Neural cell (in vitro differentiated cells): ENCODE measurements at regions not wholly inside any gene's neighbourhood (a gene's known extent, or its start where the extent isn't known, plus 50 kb on each side); places are given as distances from the start of the nearest gene placed in this dataset.

Experiments
- H2AFZ ChIP-seq: fragments of 200-600, 300-800 bp; sonication (generic), shearing (Covaris generic); 2 replicates; pipeline ENCODE4 v1.6.0; 2014; ENCODE audit warnings: low read depth, mild to moderate bottlenecking, antibody characterized with exemption, low read length, moderate library complexity
- H3F3A ChIP-seq: fragments of 200-600 bp; shearing (Covaris generic); 2 replicates; pipeline ENCODE4 v1.6.1; 2016; ENCODE audit warnings: mild to moderate bottlenecking, moderate library complexity, mixed read lengths, antibody characterized with exemption, low read length; ENCODE audit not compliant: insufficient read depth, poor library complexity, severe bottlenecking
- H3K27ac ChIP-seq: fragments of 200-600, 300-800 bp; sonication (generic), shearing (Covaris generic); 2 replicates; pipeline ENCODE4 v1.5.1; 2014; ENCODE audit warnings: mild to moderate bottlenecking, low read length, moderate library complexity
- H3K27me3 ChIP-seq: fragments of 300-800, 200-600 bp; sonication (generic), shearing (Covaris generic); 2 replicates; pipeline ENCODE4 v1.6.0; 2014; ENCODE audit warnings: mild to moderate bottlenecking, low read depth, low read length, moderate library complexity; ENCODE audit not compliant: insufficient read depth
- H3K36me3 ChIP-seq: fragments of 300-800, 200-600 bp; sonication (generic), shearing (Covaris generic); 2 replicates; pipeline ENCODE4 v1.5.1; 2014; ENCODE audit warnings: mild to moderate bottlenecking, antibody characterized with exemption, low read length, moderate library complexity; ENCODE audit not compliant: insufficient read depth
- H3K4me2 ChIP-seq: fragments of 300-800, 200-600 bp; sonication (generic), shearing (Covaris generic); 2 replicates; pipeline ENCODE4 v1.6.0; 2014; ENCODE audit warnings: mild to moderate bottlenecking, low read length
- H3K4me3 ChIP-seq: fragments of 300-800, 200-600 bp; sonication (generic), shearing (Covaris generic); 2 replicates; pipeline ENCODE4 v1.5.1; 2014; ENCODE audit warnings: mild to moderate bottlenecking, low read length, moderate library complexity
- H3K79me2 ChIP-seq: fragments of 200-600 bp; shearing (Covaris generic); replicated peaks from 2 replicates; pipeline ENCODE4 v1.6.0; 2014; ENCODE audit warnings: mild to moderate bottlenecking, low read length, moderate library complexity; ENCODE audit not compliant: insufficient read depth
- H3K9ac ChIP-seq: fragments of 300-800, 200-600 bp; sonication (generic), shearing (Covaris generic); 2 replicates; pipeline ENCODE4 v1.6.1; 2016; ENCODE audit warnings: mild to moderate bottlenecking, low read length, mixed read lengths
- H3K9me2 ChIP-seq: fragments of 200-600 bp; shearing (Covaris generic); 2 replicates; pipeline ENCODE4 v1.6.1; 2016; ENCODE audit warnings: mild to moderate bottlenecking, low read length, mixed read lengths; ENCODE audit not compliant: insufficient read depth
- H3K9me3 ChIP-seq: fragments of 200-600, 300-800 bp; sonication (generic), shearing (Covaris generic); 2 replicates; pipeline ENCODE4 v1.6.1; 2016; ENCODE audit warnings: mild to moderate bottlenecking, mixed run types, low read length, moderate library complexity, mixed read lengths
- H4K20me1 ChIP-seq: fragments of 200-600 bp; shearing (Covaris generic); 2 replicates; pipeline ENCODE4 v1.6.1; 2016; ENCODE audit warnings: mild to moderate bottlenecking, mixed run types; ENCODE audit not compliant: insufficient read depth
- CTCF ChIP-seq: fragments of 450-650 bp; IDR thresholded peaks from 2 replicates; pipeline ENCODE4 v1.5.1; 2014; ENCODE audit warnings: antibody characterized with exemption, mild to moderate bottlenecking, moderate library complexity; ENCODE audit not compliant: poor library complexity, severe bottlenecking
- EP300 ChIP-seq: fragments of 450-650 bp; conservative IDR thresholded peaks from 2 replicates; pipeline ENCODE4 v1.6.1; 2014; ENCODE audit warnings: antibody characterized with exemption, mild to moderate bottlenecking, moderate library complexity; ENCODE audit not compliant: poor library complexity, severe bottlenecking
- EZH2 ChIP-seq: fragments of 200-600, 300-800 bp; shearing (Covaris generic), sonication (generic); IDR thresholded peaks from 2 replicates; pipeline ENCODE4 v1.6.1; 2014; ENCODE audit warnings: antibody characterized with exemption, low read length, borderline replicate concordance, mild to moderate bottlenecking; ENCODE audit not compliant: insufficient read depth, poor library complexity, severe bottlenecking
- MXI1 ChIP-seq: fragments of 450-650 bp; conservative IDR thresholded peaks from 2 replicates; pipeline ENCODE4 v1.6.1; 2014; ENCODE audit warnings: antibody characterized with exemption, mild to moderate bottlenecking; ENCODE audit not compliant: poor library complexity, severe bottlenecking
- POLR2AphosphoS5 ChIP-seq: IDR thresholded peaks from 2 replicates; pipeline ENCODE4 v1.6.1; 2012
- RAD21 ChIP-seq: fragments of 450-650 bp; conservative IDR thresholded peaks from 2 replicates; pipeline ENCODE4 v1.6.1; 2014; ENCODE audit warnings: antibody characterized with exemption, mild to moderate bottlenecking, moderate library complexity
- SMC3 ChIP-seq: fragments of 450-650 bp; conservative IDR thresholded peaks from 2 replicates; pipeline ENCODE4 v1.6.1; 2014; ENCODE audit warnings: antibody characterized with exemption, mild to moderate bottlenecking, moderate library complexity; ENCODE audit not compliant: poor library complexity
- TAF1 ChIP-seq: IDR thresholded peaks from 2 replicates; pipeline ENCODE4 v1.6.1; 2012; ENCODE audit warnings: low read depth
- TF ChIP-seq, protein P1 (sequence below): IDR thresholded peaks from 2 replicates; pipeline ENCODE4 v1.6.1; 2012; ENCODE audit warnings: borderline replicate concordance

DNA sequence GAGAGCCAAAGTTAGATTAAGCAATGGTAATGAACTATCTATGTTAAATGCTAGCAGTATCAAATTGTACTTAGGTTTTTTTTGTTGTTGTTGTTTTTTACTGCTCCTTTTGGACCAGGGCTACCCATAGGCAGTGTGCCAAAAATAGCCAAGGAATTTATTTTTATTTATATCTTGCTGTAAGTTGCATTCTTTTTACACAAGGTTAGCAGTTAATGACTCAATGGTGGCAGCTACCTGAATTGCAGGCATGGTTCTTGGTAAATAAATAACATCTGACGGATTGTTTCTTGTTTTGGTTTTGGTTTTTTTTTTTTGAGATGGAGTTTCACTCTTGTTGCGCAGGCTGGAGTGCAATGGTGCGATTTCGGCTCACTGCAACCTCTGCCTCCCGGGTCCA, 194.8 kb upstream of the TSC22D1 start:
- H3K4me2 ChIP-seq = no peak overlapping the region
- H3K9me3 ChIP-seq = no peaks in the 10 kb centered on the region
- no peaks in the 10 kb centered on the region for H3K79me2 ChIP-seq
- no peaks in the 10 kb centered on the region for H3K9me2 ChIP-seq
- no peak overlapping the region for H2AFZ ChIP-seq
- H3K27ac ChIP-seq = no peak overlapping the region
- no peak overlapping the region for H3K4me3 ChIP-seq
- no peaks in the 10 kb centered on the region for H3F3A ChIP-seq
- no peaks in the 10 kb centered on the region for H3K27me3 ChIP-seq
- no peaks in the 10 kb centered on the region for H3K36me3 ChIP-seq
- TF ChIP-seq, protein P1, sequence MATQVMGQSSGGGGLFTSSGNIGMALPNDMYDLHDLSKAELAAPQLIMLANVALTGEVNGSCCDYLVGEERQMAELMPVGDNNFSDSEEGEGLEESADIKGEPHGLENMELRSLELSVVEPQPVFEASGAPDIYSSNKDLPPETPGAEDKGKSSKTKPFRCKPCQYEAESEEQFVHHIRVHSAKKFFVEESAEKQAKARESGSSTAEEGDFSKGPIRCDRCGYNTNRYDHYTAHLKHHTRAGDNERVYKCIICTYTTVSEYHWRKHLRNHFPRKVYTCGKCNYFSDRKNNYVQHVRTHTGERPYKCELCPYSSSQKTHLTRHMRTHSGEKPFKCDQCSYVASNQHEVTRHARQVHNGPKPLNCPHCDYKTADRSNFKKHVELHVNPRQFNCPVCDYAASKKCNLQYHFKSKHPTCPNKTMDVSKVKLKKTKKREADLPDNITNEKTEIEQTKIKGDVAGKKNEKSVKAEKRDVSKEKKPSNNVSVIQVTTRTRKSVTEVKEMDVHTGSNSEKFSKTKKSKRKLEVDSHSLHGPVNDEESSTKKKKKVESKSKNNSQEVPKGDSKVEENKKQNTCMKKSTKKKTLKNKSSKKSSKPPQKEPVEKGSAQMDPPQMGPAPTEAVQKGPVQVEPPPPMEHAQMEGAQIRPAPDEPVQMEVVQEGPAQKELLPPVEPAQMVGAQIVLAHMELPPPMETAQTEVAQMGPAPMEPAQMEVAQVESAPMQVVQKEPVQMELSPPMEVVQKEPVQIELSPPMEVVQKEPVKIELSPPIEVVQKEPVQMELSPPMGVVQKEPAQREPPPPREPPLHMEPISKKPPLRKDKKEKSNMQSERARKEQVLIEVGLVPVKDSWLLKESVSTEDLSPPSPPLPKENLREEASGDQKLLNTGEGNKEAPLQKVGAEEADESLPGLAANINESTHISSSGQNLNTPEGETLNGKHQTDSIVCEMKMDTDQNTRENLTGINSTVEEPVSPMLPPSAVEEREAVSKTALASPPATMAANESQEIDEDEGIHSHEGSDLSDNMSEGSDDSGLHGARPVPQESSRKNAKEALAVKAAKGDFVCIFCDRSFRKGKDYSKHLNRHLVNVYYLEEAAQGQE = no peak
- TF ChIP-seq EP300 (no peak), MXI1 (no peak), EZH2 (no peak), SMC3 (no peak), TAF1 (no peak), POLR2AphosphoS5 (no peak), RAD21 (no peak), CTCF (no peak)
- H4K20me1 ChIP-seq = no peaks in the 10 kb centered on the region
- no peak overlapping the region for H3K9ac ChIP-seq

GRCh38 chr13:44769686-44770085, 193.6 kb upstream of the TSC22D1 start:
- Histone ChIP-seq H3K9me2 (no peaks in the 10 kb centered on the region), H3K36me3 (no peaks in the 10 kb centered on the region), H3K9me3 (no peaks in the 10 kb centered on the region), H3K27me3 (no peaks in the 10 kb centered on the region), H4K20me1 (no peaks in the 10 kb centered on the region), H2AFZ (no peak overlapping the region), H3K27ac (no peak overlapping the region), H3K79me2 (no peaks in the 10 kb centered on the region), H3K4me3 (no peak overlapping the region), H3K4me2 (no peak overlapping the region), H3F3A (no peaks in the 10 kb centered on the region), H3K9ac (no peak overlapping the region)
- TF ChIP-seq, protein P1 = no peak
- TF ChIP-seq SMC3 (no peak), EP300 (no peak), TAF1 (no peak), MXI1 (no peak)
